ENCODE measurements at regions not wholly inside any gene's neighbourhood (a gene's known extent, or its start where the extent isn't known, plus 50 kb on each side); places are given as distances from the start of the nearest gene placed in this dataset.

GRCh38 chr5:154698763-154699162 is 56.4 kb upstream of the LARP1 start:
- dilution Hi-C loops (cut with MboI; ENCODE audit: extremely low pct_ligation_motif_present, low sequenced_read_pairs): no loop called here
- H3K27me3 ChIP-seq (ENCODE audit: control insufficient read depth in 2 of 2, insufficient read depth in 2 of 2, low read length in 2 of 2): peaks cover 0 to 2% of the 10 kb centered on the region in 2 experiments
- H3K4me1 ChIP-seq (ENCODE audit: control insufficient read depth, extremely low read depth, insufficient read depth, low read length): no peaks in the 10 kb centered on the region
- BruUV-seq (replicated peaks): no TSS peak
- no peaks in the 10 kb centered on the region for H3K79me2 ChIP-seq (ENCODE audit: control insufficient read depth, insufficient read depth, low read length)
- no peak overlapping the region for H2AFZ ChIP-seq (ENCODE audit: low read depth, low read length)
- intact Hi-C loops (cut with micrococcal nuclease): no loop called here
- no peak overlapping the region for H3K4me3 ChIP-seq (replicated peaks in 1 of 3; ENCODE audit: insufficient read depth in 1 of 3, low read depth in 1 of 3, low read length in 3 of 3)
- DNase-seq (ENCODE audit: low read depth, low spot score) (no peak), FAIRE-seq (no peak)
- POLR2A ChIA-PET: no interaction called here
- no peaks in the 10 kb centered on the region for H4K20me1 ChIP-seq (replicated peaks; ENCODE audit: control insufficient read depth, extremely low read depth, insufficient read depth, low read length)
- H3K9me1 ChIP-seq (replicated peaks; ENCODE audit: control insufficient read depth, extremely low read depth, insufficient read depth, low read length): no peaks in the 10 kb centered on the region
- no peak overlapping the region for H3K9ac ChIP-seq (replicated peaks; ENCODE audit: extremely low read depth, insufficient read depth, low read length)
- CTCF ChIA-PET: interaction anchor here (0.9 to 1.5 kb wide), 3 partner anchors 15 to 73 kb away, joined by 3 to 4 read pairs (median 3); no protein-coding TSS in a partner anchor
- TF ChIP-seq POLR2A (IDR thresholded peaks at IDR 0.05; ENCODE audit: low read depth, low read length) (no peak), MYC (IDR thresholded peaks at IDR 0.05; ENCODE audit: low read depth, low read length) (no peak), MAX (IDR thresholded peaks at IDR 0.05; ENCODE audit: insufficient read depth, insufficient read length) (no peak), POLR2AphosphoS5 (IDR thresholded peaks at IDR 0.05; ENCODE audit: insufficient read depth, low read depth, low read length) (no peak)
- no peaks in the 10 kb centered on the region for H3K9me3 ChIP-seq (replicated peaks; ENCODE audit: control insufficient read depth, insufficient read depth, low read length)
- no peaks in the 10 kb centered on the region for H3K36me3 ChIP-seq (ENCODE audit: control insufficient read depth in 2 of 2, extremely low read depth in 1 of 2, insufficient read depth in 2 of 2, low read length in 2 of 2)
- no peak overlapping the region for H3K27ac ChIP-seq (ENCODE audit: insufficient read depth, low read depth, low read length)
- no peak overlapping the region for H3K4me2 ChIP-seq (ENCODE audit: insufficient read depth, low read length)

- H2AFZ ChIP-seq (ENCODE audit: low read depth, low read length): no peak overlapping the region
- H3K9me3 ChIP-seq (replicated peaks; ENCODE audit: control insufficient read depth, insufficient read depth, low read length): no peaks in the 10 kb centered on the region
- no peak overlapping the region for H3K4me3 ChIP-seq (replicated peaks in 1 of 3; ENCODE audit: insufficient read depth in 1 of 3, low read depth in 1 of 3, low read length in 3 of 3)
- DNase-seq (ENCODE audit: low read depth, low spot score) (no peak), FAIRE-seq (no peak)
- no peaks in the 10 kb centered on the region for H3K36me3 ChIP-seq (ENCODE audit: control insufficient read depth in 2 of 2, extremely low read depth in 1 of 2, insufficient read depth in 2 of 2, low read length in 2 of 2)
- intact Hi-C loops (cut with micrococcal nuclease) (no loop called here), dilution Hi-C loops (cut with MboI; ENCODE audit: extremely low pct_ligation_motif_present, low sequenced_read_pairs) (no loop called here)
- no peaks in the 10 kb centered on the region for H3K79me2 ChIP-seq (ENCODE audit: control insufficient read depth, insufficient read depth, low read length)
- BruUV-seq (replicated peaks): no TSS peak
- H3K9me1 ChIP-seq (replicated peaks; ENCODE audit: control insufficient read depth, extremely low read depth, insufficient read depth, low read length): no peaks in the 10 kb centered on the region
- ChIA-PET CTCF (no interaction called here), POLR2A (no interaction called here)
- H3K4me2 ChIP-seq (ENCODE audit: insufficient read depth, low read length): no peak overlapping the region
- no peak overlapping the region for H3K9ac ChIP-seq (replicated peaks; ENCODE audit: extremely low read depth, insufficient read depth, low read length)
- TF ChIP-seq FOS (IDR thresholded peaks at IDR 0.05; ENCODE audit: borderline replicate concordance, insufficient read depth, low read length) (no peak), POLR2AphosphoS5 (IDR thresholded peaks at IDR 0.05; ENCODE audit: insufficient read depth, low read depth, low read length) (no peak), POLR2A (IDR thresholded peaks at IDR 0.05; ENCODE audit: low read depth, low read length) (no peak), JUN (IDR thresholded peaks at IDR 0.05; ENCODE audit: borderline replicate concordance, insufficient read depth, insufficient read length, low read depth) (no peak), MAX (IDR thresholded peaks at IDR 0.05; ENCODE audit: insufficient read depth, insufficient read length) (no peak), CTCF (IDR thresholded peaks at IDR 0.05; ENCODE audit: extremely low read depth in 1 of 2, insufficient read depth in 1 of 2, low read depth in 1 of 2, low read length in 2 of 2) (no peak), EZH2 (IDR thresholded peaks at IDR 0.05; ENCODE audit: borderline replicate concordance, low read depth, low read length, severe bottlenecking) (no peak), MYC (IDR thresholded peaks at IDR 0.05; ENCODE audit: low read depth, low read length) (no peak), GATA2 (IDR thresholded peaks at IDR 0.05; ENCODE audit: insufficient read depth, insufficient read length, low read depth, low read length) (no peak)
- H3K4me1 ChIP-seq (ENCODE audit: control insufficient read depth, extremely low read depth, insufficient read depth, low read length): no peaks in the 10 kb centered on the region
- peaks cover 0 to 2% of the 10 kb centered on the region in 2 experiments for H3K27me3 ChIP-seq (ENCODE audit: control insufficient read depth in 2 of 2, insufficient read depth in 2 of 2, low read length in 2 of 2)
- H4K20me1 ChIP-seq (replicated peaks; ENCODE audit: control insufficient read depth, extremely low read depth, insufficient read depth, low read length): no peaks in the 10 kb centered on the region
- H3K27ac ChIP-seq (ENCODE audit: insufficient read depth, low read depth, low read length): no peak overlapping the region
These were observed 57.8 kb upstream of the LARP1 start for GRCh38 chr5:154697371-154697770.

Data from endothelial cell of umbilical vein (primary cell).